Activated CD8-positive, alpha-beta memory T cell treated with anti-CD3 and anti-CD28 coated beads, Interleukin-2, amount 10 ng/mL, durations not matched to agents 7 days and 5 days (primary cell): ENCODE measurements at regions not wholly inside any gene's neighbourhood (a gene's known extent, or its start where the extent isn't known, plus 50 kb on each side); places are given as distances from the start of the nearest gene placed in this dataset.

Source experiments
- ATAC-seq: fragments of 150-1000 bp; cut with Tn5 transposase; one replicate; pipeline ENCODE4 v1.10.0; 2021; ENCODE audit warnings: moderate library complexity
- CTCF ChIA-PET: fragments of 350-600 bp; sonication (Branson Sonifier 250); formaldehyde crosslinking; loops from one replicate; lab custom pipeline; 2021; ENCODE audit warnings: antibody characterized with exemption; lab: Charles Lee
- DNase-seq: peaks from one replicate; pipeline ENCODE4 v3.0.0-alpha.2; 2020
- H3K27ac Mint-ChIP-seq: one replicate; pipeline ENCODE4 v1.8.0; 2021; ENCODE audit warnings: mild to moderate bottlenecking, mixed read lengths
- H3K27me3 Mint-ChIP-seq: one replicate; pipeline ENCODE4 v1.8.0; 2021; ENCODE audit warnings: mixed read lengths
- H3K36me3 Mint-ChIP-seq: one replicate; pipeline ENCODE4 v1.8.0; 2021; ENCODE audit warnings: mild to moderate bottlenecking, mixed read lengths
- H3K4me1 Mint-ChIP-seq: one replicate; pipeline ENCODE4 v1.8.0; 2021; ENCODE audit warnings: mixed read lengths
- H3K4me3 Mint-ChIP-seq: one replicate; pipeline ENCODE4 v1.8.0; 2021; ENCODE audit warnings: mild to moderate bottlenecking, moderate library complexity, mixed read lengths
- H3K9me3 Mint-ChIP-seq: one replicate; pipeline ENCODE4 v1.8.0; 2022; ENCODE audit warnings: low read depth, mixed read lengths

- no peaks in the 10 kb centered on the region for H3K4me1 Mint-ChIP-seq
- H3K4me3 Mint-ChIP-seq, result no peak overlapping the region
- CTCF ChIA-PET, result no interaction called here
- no peak for DNase-seq
- ATAC-seq, result no peak
- H3K27ac Mint-ChIP-seq, result no peak overlapping the region
- no peaks in the 10 kb centered on the region for H3K36me3 Mint-ChIP-seq
- no peaks in the 10 kb centered on the region for H3K27me3 Mint-ChIP-seq
- H3K9me3 Mint-ChIP-seq, result peaks cover 6% of the 10 kb centered on the region
These were observed 534.5 kb downstream of the BNC2 start for GRCh38 chr9:16335788-16336580.

GRCh38 chr9:16336833-16337232, 533.6 kb downstream of the BNC2 start:
- Mint-ChIP-seq H3K36me3 (no peaks in the 10 kb centered on the region), H3K9me3 (peaks cover 6% of the 10 kb centered on the region), H3K27ac (no peak overlapping the region), H3K27me3 (no peaks in the 10 kb centered on the region), H3K4me3 (no peak overlapping the region), H3K4me1 (no peaks in the 10 kb centered on the region)
- CTCF ChIA-PET, result no interaction called here
- DNase-seq (no peak), ATAC-seq (no peak)

- Mint-ChIP-seq H3K27me3 (no peaks in the 10 kb centered on the region), H3K9me3 (peaks cover 6% of the 10 kb centered on the region), H3K4me3 (no peak overlapping the region), H3K27ac (no peak overlapping the region), H3K36me3 (no peaks in the 10 kb centered on the region), H3K4me1 (no peaks in the 10 kb centered on the region)
- CTCF ChIA-PET, result no interaction called here
- no peak for DNase-seq
- no peak for ATAC-seq
These were observed 533.0 kb downstream of the BNC2 start for GRCh38 chr9:16337322-16338029.

GRCh38 chr9:16341177-16341576, 529.3 kb downstream of the BNC2 start:
- Mint-ChIP-seq H3K4me3 (no peak overlapping the region), H3K27me3 (no peaks in the 10 kb centered on the region), H3K4me1 (no peaks in the 10 kb centered on the region), H3K36me3 (no peaks in the 10 kb centered on the region), H3K9me3 (peaks cover 4% of the 10 kb centered on the region), H3K27ac (no peak overlapping the region)
- ATAC-seq (no peak), DNase-seq (no peak)
- CTCF ChIA-PET, result no interaction called here

- Mint-ChIP-seq H3K4me1 (no peaks in the 10 kb centered on the region), H3K9me3 (peaks cover 4% of the 10 kb centered on the region), H3K36me3 (no peaks in the 10 kb centered on the region), H3K4me3 (no peak overlapping the region), H3K27ac (no peak overlapping the region), H3K27me3 (no peaks in the 10 kb centered on the region)
- ATAC-seq (no peak), DNase-seq (no peak)
- CTCF ChIA-PET, result no interaction called here
These were observed 528.0 kb downstream of the BNC2 start for GRCh38 chr9:16342246-16343020.

- H3K4me1 Mint-ChIP-seq, result no peaks in the 10 kb centered on the region
- DNase-seq (no peak), ATAC-seq (no peak)
- H3K27me3 Mint-ChIP-seq, result no peaks in the 10 kb centered on the region
- CTCF ChIA-PET, result no interaction called here
- H3K9me3 Mint-ChIP-seq, result peaks cover 4% of the 10 kb centered on the region
- H3K36me3 Mint-ChIP-seq, result no peaks in the 10 kb centered on the region
- no peak overlapping the region for H3K27ac Mint-ChIP-seq
- no peak overlapping the region for H3K4me3 Mint-ChIP-seq
These were observed 526.9 kb downstream of the BNC2 start for GRCh38 chr9:16343249-16344237.

GRCh38 chr9:16344343-16344742, 526.1 kb downstream of the BNC2 start:
- H3K9me3 Mint-ChIP-seq, result peaks cover 2% of the 10 kb centered on the region
- H3K27me3 Mint-ChIP-seq, result no peaks in the 10 kb centered on the region
- H3K27ac Mint-ChIP-seq, result no peak overlapping the region
- CTCF ChIA-PET, result no interaction called here
- no peak for ATAC-seq
- no peak overlapping the region for H3K4me3 Mint-ChIP-seq
- no peaks in the 10 kb centered on the region for H3K4me1 Mint-ChIP-seq
- DNase-seq, result no peak
- H3K36me3 Mint-ChIP-seq, result no peaks in the 10 kb centered on the region

- Mint-ChIP-seq H3K27me3 (no peaks in the 10 kb centered on the region), H3K4me3 (no peak overlapping the region), H3K4me1 (no peaks in the 10 kb centered on the region), H3K36me3 (no peaks in the 10 kb centered on the region), H3K27ac (no peak overlapping the region), H3K9me3 (peaks cover 2% of the 10 kb centered on the region)
- DNase-seq, result no peak
- CTCF ChIA-PET, result no interaction called here
- ATAC-seq, result no peak
These were observed 524.6 kb downstream of the BNC2 start for GRCh38 chr9:16345902-16346301.

- H3K9me3 Mint-ChIP-seq, result peaks cover 2% of the 10 kb centered on the region
- CTCF ChIA-PET, result no interaction called here
These were observed 522.6 kb downstream of the BNC2 start for GRCh38 chr9:16347886-16348285.

GRCh38 chr9:16348531-16348930, 521.9 kb downstream of the BNC2 start:
- Mint-ChIP-seq H3K36me3 (no peaks in the 10 kb centered on the region), H3K4me1 (no peaks in the 10 kb centered on the region), H3K27ac (no peak overlapping the region), H3K4me3 (no peak overlapping the region), H3K9me3 (peaks cover 2% of the 10 kb centered on the region), H3K27me3 (no peaks in the 10 kb centered on the region)
- CTCF ChIA-PET, result no interaction called here
- DNase-seq (no peak), ATAC-seq (no peak)

More at GRCh38 chr9:16347886-16348285, 522.6 kb downstream of the BNC2 start:
- H3K27ac Mint-ChIP-seq, result no peak overlapping the region
- DNase-seq, result no peak
- no peaks in the 10 kb centered on the region for H3K36me3 Mint-ChIP-seq
- no peaks in the 10 kb centered on the region for H3K4me1 Mint-ChIP-seq
- no peak overlapping the region for H3K4me3 Mint-ChIP-seq
- no peaks in the 10 kb centered on the region for H3K27me3 Mint-ChIP-seq
- ATAC-seq, result no peak

- no peaks in the 10 kb centered on the region for H3K4me1 Mint-ChIP-seq
- CTCF ChIA-PET, result no interaction called here
- no peak overlapping the region for H3K27ac Mint-ChIP-seq
- DNase-seq (no peak), ATAC-seq (no peak)
- H3K4me3 Mint-ChIP-seq, result no peak overlapping the region
- H3K9me3 Mint-ChIP-seq, result no peaks in the 10 kb centered on the region
- no peaks in the 10 kb centered on the region for H3K27me3 Mint-ChIP-seq
- no peaks in the 10 kb centered on the region for H3K36me3 Mint-ChIP-seq
These were observed 518.2 kb downstream of the BNC2 start for GRCh38 chr9:16352251-16352650.

- Mint-ChIP-seq H3K27ac (no peak overlapping the region), H3K36me3 (no peaks in the 10 kb centered on the region), H3K4me3 (no peak overlapping the region), H3K27me3 (no peaks in the 10 kb centered on the region), H3K4me1 (no peaks in the 10 kb centered on the region), H3K9me3 (no peaks in the 10 kb centered on the region)
- no peak for ATAC-seq
- no peak for DNase-seq
- CTCF ChIA-PET, result no interaction called here
These were observed 517.6 kb downstream of the BNC2 start for GRCh38 chr9:16352791-16353401.
